GM12892 (cell line): ENCODE measurements at regions not wholly inside any gene's neighbourhood (a gene's known extent, or its start where the extent isn't known, plus 50 kb on each side); places are given as distances from the start of the nearest gene placed in this dataset.

ENCODE experiments used
- POLR2A ChIP-seq: IDR thresholded peaks from 2 replicates; pipeline ENCODE4 v1.6.1; 2011; ENCODE audit warnings: low read depth, low read length, control low read depth
- POLR2AphosphoS5 ChIP-seq: IDR thresholded peaks from 2 replicates; pipeline ENCODE4 v1.6.1; 2011; ENCODE audit warnings: low read depth, low read length, control low read depth

DNA sequence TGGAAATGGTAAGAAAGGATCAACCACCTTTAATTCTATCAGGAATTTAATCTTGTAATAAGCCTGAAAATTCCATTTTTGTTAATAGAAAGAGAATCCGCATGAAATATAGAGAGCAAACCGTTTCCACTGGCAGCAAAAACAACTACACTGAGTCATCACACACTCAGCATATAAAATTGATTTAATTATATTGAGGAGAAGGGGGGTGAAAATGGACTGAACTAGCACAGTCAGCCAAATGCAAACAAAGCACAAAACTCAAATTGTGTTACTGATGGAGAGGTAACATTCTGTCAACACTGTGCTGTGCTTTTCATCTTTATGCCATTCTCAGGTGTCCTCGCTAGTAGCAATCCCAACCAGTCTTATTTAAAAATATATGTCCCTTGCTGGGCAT, 1583.9 kb downstream of the MRPL39 start:
- TF ChIP-seq POLR2AphosphoS5 (no peak), POLR2A (no peak)
